OCI-LY3 (cell line): ENCODE measurements at regions not wholly inside any gene's neighbourhood (a gene's known extent, or its start where the extent isn't known, plus 50 kb on each side); places are given as distances from the start of the nearest gene placed in this dataset.

Source experiments
- CTCF ChIP-seq: fragments of 200-600, 300-600 bp; sonication (generic); IDR thresholded peaks from 2 replicates; pipeline ENCODE4 v1.5.1; 2014; ENCODE audit warnings: antibody characterized with exemption, low read length, low read depth
- EZH2phosphoT487 ChIP-seq: fragments of 200-600 bp; shearing (Covaris generic); IDR thresholded peaks from 2 replicates; pipeline ENCODE4 v1.6.1; 2018; ENCODE audit warnings: antibody characterized with exemption, mixed run types, low read depth

GRCh38 chr4:91909963-91910362 is 393.8 kb upstream of the GRID2 start:
- no peak for TF ChIP-seq CTCF
- TF ChIP-seq EZH2phosphoT487: no peak
